ENCODE measurements at regions not wholly inside any gene's neighbourhood (a gene's known extent, or its start where the extent isn't known, plus 50 kb on each side); places are given as distances from the start of the nearest gene placed in this dataset.

GRCh38 chr20:22504829-22505377, 79.5 kb downstream of the FOXA2 start:
- no peak for DNase-seq

DNA sequence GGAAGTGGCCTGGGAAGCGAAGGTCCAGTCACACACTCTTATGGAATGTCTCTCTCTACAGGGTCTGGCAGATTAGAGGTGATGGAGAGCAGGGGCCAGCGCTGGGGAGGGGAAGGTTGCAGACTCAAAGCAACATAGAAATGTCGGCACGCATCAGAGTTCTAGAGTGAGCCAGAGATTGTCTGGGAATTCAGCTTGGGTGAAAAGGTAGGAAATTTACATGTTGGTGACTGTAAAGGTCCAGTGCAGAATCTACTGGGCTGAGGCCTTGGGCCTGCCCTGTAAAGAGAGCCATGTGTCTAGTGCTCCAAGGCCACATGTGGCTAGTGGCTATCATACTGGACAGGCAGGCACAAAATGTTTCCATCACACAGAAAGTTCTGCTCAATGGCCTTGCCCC, 80.8 kb downstream of the FOXA2 start:
- DNase-seq = no peak

DNA sequence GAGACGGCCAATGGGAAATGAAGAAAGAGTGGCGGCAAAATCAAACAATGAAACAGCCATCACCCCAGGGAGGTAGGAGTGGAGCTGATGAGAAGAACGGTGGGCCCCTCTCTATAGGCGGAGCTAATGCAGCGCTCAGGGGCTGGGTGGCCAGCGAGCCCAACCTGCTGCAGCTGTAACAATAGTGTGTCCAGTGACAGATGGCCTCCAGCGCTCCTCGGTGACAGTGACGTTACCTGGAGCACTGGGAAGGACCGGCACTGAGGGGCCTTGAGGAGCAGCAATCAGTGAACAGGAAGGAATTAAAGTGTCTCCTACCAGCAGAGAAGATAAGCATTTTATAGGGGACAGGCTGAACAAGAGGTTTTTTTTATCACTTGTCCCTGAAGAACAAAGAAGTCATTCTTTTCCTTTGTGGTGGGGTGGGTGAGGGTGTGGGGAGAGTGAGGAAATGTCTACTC, 81.6 kb downstream of the FOXA2 start:
- no peak for DNase-seq

DNA sequence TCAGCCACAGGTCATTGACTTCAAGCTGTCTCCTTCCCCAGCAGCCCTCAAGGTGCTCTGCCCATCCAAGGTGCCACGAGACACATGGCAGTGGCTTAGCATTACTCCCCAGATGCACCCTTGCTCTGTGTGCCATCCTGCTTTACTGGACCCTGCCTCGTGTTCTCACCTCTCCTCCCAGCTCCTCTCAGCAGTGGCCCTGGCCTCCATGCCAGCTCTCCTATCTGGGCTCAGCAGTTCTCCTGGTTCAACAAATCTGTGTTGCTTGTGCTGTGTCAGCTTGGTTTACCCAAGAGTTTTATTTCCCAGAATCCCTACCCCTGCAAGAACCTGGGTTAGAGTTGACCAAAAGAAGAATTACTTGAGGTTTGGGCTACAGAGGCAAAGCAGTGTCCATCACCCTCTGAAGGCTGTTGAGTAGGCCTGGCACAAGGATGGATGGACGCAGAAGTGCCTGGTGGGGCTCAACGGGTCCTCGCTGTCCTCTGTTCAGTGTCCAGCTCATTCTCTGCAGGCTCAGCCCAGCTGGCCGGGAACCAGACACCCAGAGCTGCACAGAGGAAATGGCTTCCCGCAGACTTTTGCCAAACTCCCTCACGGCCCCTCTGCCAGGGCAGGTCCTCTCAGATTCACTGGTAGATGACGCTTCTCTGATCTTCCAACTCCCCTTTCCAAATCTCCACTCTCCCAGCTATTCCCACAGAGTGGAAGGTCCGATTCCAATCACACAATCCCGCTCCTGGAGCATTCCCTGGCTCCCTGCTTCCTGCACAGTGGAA, 82.6 kb downstream of the FOXA2 start:
- no peak for DNase-seq

DNA sequence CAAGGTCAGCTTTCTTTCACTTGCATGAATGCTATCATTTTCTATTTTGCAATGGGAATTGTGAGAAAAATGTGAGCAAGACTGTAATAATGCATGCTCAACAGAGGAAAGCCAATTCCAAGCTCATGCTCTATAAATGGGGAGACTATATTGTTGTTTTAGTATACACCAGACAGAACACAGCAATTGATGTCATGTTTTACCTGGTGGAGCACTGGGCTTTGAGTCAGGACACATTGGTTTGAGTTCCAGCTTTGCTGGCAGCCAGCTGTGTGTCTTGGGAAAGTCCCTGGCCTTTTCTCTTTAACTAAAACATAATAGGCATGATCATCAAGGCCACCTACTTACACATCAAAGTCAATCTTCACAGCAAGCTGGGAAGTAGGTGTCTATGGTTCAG, 83.3 kb downstream of the FOXA2 start:
- DNase-seq = no peak

DNA sequence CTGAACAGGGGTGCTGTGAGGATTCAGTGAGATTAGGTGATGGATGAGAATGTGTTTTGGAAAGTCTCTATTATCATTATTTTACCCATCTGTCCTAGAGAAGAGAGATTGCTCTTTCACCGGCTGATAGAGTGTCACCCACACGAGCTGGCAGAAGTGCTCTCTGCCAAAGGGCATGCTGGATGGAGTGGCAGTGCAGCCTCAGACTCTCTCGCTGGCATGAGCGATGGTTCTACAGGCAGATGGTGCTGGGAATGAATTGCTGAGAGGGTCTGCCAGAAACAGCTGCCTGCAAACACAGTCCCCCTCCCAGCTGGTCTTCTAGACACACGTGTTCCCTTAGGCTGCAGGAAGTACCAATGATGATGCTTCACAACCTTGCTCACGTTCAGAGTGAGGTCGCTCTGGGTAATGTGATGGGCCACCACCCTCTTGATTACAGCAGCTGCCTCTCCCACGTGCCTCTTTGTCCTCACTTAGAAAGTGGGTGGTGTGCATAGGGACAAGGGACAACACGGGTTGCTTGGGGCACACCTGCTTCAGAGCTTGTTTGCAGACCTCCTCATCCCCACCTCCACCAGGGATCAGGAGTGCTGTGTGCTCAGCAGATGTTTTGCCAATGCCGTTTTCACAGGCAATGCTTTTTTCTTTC, 84.7 kb downstream of the FOXA2 start:
- no peak for DNase-seq

DNA sequence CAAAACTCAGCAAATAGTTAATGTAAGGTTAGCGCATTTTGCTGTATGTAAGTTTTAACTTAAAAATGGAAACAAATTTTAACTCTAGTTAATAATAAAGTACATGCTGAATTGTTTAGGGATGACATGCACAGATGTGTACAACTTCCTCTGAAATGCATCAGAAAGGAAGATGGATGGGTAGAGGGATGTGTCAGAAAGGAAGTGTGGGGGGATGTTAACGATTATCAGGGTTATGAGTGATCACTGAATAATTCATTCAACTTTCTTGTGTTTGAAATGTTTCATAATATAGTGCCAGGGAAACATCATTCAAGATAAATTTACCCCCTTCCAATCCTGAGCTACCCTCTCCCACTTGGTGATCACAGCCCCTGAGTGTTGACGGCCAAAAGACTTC, 87.6 kb downstream of the FOXA2 start:
- DNase-seq = no peak

- DNase-seq = no peak
Observed at GRCh38 chr20:22495789-22496188, 88.6 kb downstream of the FOXA2 start.

DNA sequence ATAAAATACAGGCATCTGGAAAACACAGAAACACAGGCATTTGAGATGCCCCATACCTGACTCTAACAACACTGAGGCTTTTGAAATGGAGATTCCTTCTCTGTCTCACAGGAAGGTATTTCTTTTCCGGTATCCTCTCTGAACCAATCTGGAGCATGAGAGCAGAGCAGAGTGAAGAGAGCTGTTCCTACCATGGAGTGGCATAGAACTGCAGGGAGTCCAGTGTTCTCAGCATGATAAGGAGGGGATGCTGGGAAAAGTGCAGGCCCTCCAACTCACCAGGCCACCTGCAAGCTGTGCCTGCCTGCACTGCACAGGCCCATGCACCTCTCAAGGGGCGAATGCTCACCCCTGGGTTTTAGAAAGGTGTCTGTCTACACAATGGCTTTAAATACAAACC, 89.2 kb downstream of the FOXA2 start:
- DNase-seq = no peak

DNA sequence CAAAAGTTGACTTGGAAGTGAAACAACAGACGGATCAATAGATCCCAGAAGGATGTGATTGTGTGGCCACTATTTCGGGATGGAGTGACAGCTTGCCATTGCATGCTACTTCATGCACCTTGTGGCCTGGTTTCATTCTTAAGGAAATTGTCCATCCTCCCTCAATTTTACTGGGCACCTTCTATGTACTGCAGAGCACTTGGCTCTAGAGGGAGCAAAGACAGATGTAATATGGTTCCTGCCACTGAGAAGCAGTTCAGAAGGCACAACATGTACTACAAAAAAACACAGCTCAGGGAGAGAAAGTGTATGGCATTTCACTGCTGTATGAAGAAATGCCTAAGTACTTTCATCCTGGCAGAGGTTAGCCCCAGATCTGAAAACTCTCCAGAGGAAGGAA, 91.9 kb downstream of the FOXA2 start:
- no peak for DNase-seq

DNA sequence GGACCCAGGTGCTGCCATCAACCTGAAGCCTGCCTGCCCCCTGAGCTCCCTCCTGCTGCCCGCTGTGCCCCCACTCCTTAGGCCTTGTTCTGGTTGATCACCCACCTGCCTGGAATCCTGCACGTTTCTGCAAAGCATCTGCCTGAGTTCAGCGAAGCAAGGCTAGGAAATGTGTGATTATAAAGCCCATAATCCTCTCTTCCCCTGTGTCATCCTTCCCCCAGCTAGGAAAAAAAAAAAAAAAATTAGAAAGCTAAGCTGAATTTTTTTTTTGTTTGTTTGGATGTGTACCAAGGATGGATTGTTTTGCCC, 93.2 kb downstream of the FOXA2 start:
- DNase-seq = no peak

GRCh38 chr20:22490287-22491193, 93.8 kb downstream of the FOXA2 start:
- DNase-seq = no peak

DNA sequence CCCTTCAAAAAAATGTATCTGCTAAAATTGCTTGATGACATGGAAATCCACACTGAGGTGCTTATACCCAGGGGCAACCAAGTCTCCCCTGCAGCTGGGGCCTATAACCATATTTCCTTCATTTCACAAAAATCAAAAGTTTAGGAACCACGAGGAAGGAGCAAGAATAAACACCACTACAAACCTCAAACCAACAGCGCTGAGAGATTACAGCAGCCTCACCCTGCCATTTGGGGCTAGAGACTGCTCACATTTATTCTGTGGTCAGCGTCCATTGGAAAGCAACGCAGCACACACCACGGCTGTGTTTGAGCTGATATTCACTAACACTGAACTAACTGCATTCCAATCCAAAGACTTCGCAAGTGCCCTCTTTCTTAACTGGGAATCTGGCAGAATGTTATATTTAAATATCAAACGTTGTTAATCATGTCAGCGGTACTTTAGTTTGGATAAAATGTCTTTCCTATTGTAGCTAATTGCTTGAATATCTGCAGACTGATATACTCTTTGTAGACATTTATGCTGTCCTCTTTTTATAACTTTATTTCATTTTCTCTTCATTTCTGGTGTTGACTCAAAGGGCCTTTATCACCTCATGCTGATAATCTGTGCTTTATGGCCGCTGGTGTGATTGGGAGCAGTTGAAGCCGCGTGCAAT, 94.6 kb downstream of the FOXA2 start:
- no peak for DNase-seq

GRCh38 chr20:22480336-22480735, 104.0 kb downstream of the FOXA2 start:
- DNase-seq = no peak

- DNase-seq = no peak
Observed at GRCh38 chr20:22475662-22476061, 108.7 kb downstream of the FOXA2 start.

DNA sequence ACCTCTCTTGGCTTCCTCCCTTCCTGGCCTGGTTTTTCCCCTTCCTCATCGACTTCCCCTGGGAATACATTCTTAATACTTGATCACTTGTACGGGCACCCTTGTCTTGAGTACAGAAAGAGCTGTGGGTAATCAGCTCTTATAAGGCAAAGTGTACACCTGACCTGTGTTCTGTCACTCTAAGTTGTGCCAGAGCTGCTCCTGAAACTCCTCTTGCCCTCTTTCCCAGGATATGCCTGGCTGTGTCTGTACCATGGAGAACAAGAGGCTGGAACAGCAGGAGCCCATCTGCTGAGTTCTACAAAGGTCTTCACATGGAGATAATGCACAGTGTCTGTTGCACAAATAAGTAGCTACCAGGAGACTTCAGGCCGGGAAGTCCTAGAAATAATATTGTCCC, 110.1 kb downstream of the FOXA2 start:
- DNase-seq = no peak

DNA sequence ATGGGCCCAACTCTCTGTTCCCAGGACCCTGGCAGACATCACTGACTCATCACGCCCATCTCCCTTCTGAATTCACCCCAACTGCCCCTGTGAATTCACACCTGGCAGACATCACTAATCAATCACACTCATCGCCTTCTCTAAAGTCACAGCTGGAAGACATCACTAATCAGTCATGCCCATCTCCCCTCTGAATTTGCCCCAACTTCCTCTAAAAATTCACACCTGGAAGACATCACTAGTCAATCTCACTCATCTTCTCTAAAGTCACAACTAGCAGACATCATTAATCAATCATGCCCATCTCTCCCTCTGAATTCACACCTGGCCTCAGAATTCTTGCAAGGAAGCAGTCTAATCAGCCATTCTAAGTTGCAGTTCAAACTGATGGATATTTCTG, 111.1 kb downstream of the FOXA2 start:
- no peak for DNase-seq

- no peak for DNase-seq
Observed at GRCh38 chr20:22472447-22473100, 111.8 kb downstream of the FOXA2 start.

- no peak for DNase-seq
Observed at GRCh38 chr20:22471156-22471836, 113.1 kb downstream of the FOXA2 start.

DNA sequence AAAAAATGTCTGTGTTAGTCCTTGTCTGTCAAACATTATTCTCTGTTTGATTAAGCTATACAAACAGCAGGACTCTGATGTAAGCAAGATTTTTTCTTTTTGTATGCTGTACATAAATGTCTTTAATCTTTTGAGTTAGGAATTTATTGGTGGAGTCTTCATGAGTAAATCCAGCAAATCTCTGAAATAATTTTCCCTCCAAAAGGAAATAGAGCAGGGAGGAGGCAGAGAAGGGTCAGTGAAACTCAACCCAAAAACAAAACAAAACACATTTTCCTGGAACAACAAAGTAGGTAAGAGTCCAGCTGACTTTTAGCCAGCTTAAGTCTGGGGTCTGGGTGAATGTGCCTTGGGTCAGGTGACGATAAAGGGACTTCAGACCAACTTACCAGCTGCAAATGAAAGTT, 113.7 kb downstream of the FOXA2 start:
- no peak for DNase-seq

GRCh38 chr20:22466447-22467171, 117.8 kb downstream of the FOXA2 start:
- DNase-seq = no peak

Data from activated naive CD4-positive, alpha-beta T cell treated with Interleukin-2 at 50 U/mL for 16 hours (primary cell).